ENCODE measurements at regions not wholly inside any gene's neighbourhood (a gene's known extent, or its start where the extent isn't known, plus 50 kb on each side); places are given as distances from the start of the nearest gene placed in this dataset.
A peak's percentile ranks its signal among the peaks of the same experiment; 100 is the strongest.
"Not testable (repeated sequence)": the region's sequence is repeated elsewhere in the genome, so short reads cannot be mapped to it uniquely, and the experiment has no call there.

GRCh38 chr1:118615066-118615465 lies 373.1 kb downstream of the TBX15 start:
- no peak for DNase-seq (ENCODE audit: missing footprints)
- ATAC-seq, result no peak
- intact Hi-C loops (cut with DNase I), result no loop called here

DNA sequence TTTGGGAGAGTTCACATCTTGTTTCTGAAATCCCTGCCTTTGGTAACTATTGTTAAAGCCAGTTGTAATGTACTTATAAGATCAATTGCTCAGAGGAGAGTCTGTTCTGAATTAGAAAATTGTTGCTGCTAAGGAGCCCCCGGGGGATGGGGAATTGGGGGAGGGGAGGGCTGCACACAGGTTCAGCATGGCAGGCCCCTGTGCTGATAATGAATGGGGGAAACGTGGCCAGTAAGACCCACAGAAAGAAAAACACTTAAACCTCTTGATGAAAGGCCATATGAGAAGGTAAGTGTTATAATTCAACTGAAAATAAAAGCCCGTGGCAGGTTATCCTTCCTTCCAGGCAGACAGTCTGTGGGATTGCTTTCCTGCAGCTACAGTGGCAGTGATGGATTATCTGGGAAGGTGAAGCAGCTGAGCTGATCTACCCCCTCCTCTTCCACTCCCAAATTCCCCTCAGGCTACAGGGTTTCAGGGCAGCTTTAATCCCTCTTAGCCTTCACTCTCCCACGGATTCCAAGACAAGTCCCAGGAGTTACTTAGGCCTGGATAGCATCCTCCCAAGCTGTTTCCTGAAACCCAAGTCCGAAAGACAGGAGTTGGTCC lies 398.8 kb downstream of the TBX15 start:
- ATAC-seq, result no peak
- intact Hi-C loops (cut with DNase I), result no loop called here
- no peak for DNase-seq (ENCODE audit: missing footprints)

DNA sequence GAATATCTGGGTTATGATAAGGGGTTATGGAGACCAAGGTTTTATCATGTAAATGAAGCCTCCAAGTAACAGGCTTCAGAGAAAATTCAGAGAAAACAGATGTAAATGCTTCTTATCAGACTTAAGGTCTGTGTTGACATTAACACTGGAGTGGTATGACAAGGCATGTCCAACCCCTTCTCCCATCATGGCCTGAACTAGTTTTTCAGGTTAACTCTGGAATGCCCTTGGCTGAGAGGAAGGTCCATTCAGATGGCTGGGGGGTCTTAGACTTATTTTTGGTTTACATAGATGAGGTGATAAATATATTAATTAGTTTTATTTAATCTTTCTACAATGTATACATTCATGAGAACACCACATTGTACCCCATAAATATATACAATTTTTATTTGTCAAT lies 399.6 kb downstream of the TBX15 start:
- DNase-seq (ENCODE audit: missing footprints), result no peak
- ATAC-seq, result no peak
- intact Hi-C loops (cut with DNase I), result no loop called here

- DNase-seq (ENCODE audit: missing footprints) (no peak), ATAC-seq (no peak)
- intact Hi-C loops (cut with DNase I), result no loop called here
These were observed 393.2 kb upstream of the SPAG17 start for GRCh38 chr1:118578276-118578675.

GRCh38 chr1:118575060-118575459 lies 390.0 kb upstream of the SPAG17 start:
- ATAC-seq (no peak), DNase-seq (ENCODE audit: missing footprints) (no peak)
- intact Hi-C loops (cut with DNase I), result no loop called here

DNA sequence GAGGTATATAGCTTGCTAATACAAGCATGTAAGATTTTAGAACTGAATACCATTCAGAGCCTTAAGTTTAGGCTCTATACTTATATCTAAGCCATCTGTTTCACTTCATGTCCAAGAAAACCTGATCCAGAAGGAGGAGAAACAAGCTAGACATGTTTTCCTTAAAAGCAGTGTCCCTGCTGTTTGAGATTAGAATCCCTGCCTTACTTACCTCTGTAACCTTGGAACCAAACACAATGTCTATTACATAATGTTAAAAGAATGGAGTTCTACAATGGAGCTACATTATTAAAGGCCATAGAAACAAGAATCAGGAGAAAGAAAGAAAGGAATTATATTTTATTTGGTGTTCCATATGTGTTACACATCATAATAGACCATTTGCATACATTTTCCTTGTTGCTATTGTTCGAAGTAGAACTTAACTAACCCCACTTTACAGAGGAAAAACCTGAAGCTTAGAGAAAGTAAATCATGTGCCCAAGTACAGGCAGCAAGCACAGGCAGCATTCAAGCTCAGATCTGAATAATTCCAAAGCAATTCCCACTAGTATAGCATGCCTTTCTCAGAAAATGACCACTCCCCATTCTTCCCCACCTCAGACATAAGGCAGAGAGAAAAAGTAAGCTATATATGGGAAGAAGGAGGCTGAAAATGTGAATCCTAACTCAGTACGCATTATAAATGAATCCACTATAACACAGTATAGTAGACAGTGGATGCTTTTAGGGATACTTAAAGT lies 380.1 kb upstream of the SPAG17 start:
- intact Hi-C loops (cut with DNase I), result loop anchor here (10.0 kb wide), 1 partner anchor 440 kb away; no protein-coding TSS in a partner anchor

GRCh38 chr1:118563981-118564951 lies 379.2 kb upstream of the SPAG17 start:
- DNase-seq (ENCODE audit: missing footprints) (no peak), ATAC-seq (no peak)
- intact Hi-C loops (cut with DNase I), result loop anchor here (10.0 kb wide), 1 partner anchor 441 kb away; no protein-coding TSS in a partner anchor

More for the DNA sequence above, 380.1 kb upstream of the SPAG17 start:
- DNase-seq (ENCODE audit: missing footprints) (no peak), ATAC-seq (no peak)

DNA sequence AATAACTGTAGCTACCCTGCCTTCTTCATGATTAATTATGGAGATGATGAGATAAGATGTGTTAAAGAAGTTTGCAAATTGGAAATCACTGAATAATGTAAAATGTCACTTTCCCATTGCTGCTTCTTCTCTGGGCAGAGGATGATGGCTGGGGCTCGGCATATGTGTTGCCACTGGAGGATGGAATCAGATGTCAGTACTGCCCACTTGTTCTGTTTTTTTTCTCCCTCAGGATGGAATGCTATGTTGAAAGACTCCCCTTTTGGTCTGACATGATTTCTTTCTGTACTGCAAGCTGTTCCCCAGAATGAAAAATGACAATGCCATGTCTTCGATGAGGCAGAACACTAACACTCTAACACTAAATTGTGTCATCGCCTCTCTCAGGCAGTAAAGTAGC lies 373.9 kb upstream of the SPAG17 start:
- intact Hi-C loops (cut with DNase I), result no loop called here
- no peak for ATAC-seq
- no peak for DNase-seq (ENCODE audit: missing footprints)

DNA sequence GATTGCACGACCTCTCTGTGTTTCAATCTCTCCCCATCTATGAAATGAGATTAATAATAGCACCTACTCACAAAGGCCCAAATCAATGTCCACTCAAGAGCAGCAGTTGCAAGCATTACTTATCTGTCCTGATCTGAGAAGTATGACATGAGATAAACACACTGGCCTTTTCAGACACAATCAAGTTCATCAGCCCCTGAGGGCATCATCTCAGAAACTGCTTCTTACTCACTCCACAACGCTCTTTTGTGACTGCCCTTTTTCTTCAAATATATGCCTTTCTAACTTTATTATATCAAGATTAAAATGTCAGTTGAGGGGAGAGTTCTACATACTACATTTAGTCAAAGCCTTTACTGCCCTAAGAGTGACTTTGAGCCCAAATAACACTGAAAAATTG lies 371.9 kb upstream of the SPAG17 start:
- DNase-seq (ENCODE audit: missing footprints) (no peak), ATAC-seq (no peak)
- intact Hi-C loops (cut with DNase I), result no loop called here

- intact Hi-C loops (cut with DNase I), result no loop called here
- ATAC-seq, result no peak
- DNase-seq (ENCODE audit: missing footprints), result no peak
These were observed 370.6 kb upstream of the SPAG17 start for GRCh38 chr1:118555638-118556037.

DNA sequence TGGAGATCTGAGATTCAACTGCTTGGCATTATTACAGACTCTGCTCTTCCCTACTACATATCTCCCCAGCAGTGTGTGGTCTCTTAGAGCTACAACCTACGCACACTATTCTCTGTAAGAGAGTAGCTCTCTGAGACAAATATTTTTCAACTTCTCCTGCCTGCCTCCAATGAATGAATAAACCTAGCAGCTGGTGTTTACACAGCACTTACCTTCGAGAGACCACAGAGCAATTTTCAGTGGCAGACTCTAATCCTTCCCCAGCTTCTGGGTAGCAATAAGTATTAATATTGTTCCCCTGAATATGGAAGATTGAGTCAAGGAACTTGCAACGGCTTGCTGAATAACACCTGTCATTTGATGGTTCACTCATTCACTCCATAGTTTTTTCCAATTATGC lies 350.9 kb upstream of the SPAG17 start:
- no peak for DNase-seq (ENCODE audit: missing footprints)
- intact Hi-C loops (cut with DNase I), result no loop called here
- no peak for ATAC-seq

GRCh38 chr1:118511922-118512321 lies 326.9 kb upstream of the SPAG17 start:
- intact Hi-C loops (cut with DNase I); DNase-seq (ENCODE audit: missing footprints); ATAC-seq: not testable (repeated sequence)

DNA sequence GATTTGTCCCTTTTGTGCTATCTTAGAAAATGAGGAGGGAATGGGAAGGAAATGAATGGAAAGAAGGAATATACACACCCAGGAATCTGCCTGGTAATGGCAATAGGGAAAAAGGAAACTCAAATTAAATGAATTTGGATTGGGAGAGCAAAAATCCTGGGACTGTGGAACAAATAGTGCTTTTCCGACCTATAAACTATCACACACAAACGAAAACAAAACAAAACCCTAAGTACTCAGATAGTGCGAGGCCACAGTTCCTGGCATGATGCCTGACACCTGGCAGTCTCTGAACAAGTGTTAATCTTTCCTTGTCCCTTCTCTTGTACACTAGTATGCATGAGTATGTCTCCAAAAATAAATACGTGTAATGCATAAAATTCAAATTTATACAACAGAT lies 319.8 kb upstream of the SPAG17 start:
- ATAC-seq, result peak; percentile 72
- intact Hi-C loops (cut with DNase I), result no loop called here
- peak; percentile 37 for DNase-seq (ENCODE audit: missing footprints)

GRCh38 chr1:118504221-118504644 lies 319.2 kb upstream of the SPAG17 start:
- ATAC-seq (peak; percentile 75), DNase-seq (ENCODE audit: missing footprints) (no peak)
- intact Hi-C loops (cut with DNase I), result no loop called here

- ATAC-seq (no peak), DNase-seq (ENCODE audit: missing footprints) (no peak)
- intact Hi-C loops (cut with DNase I), result no loop called here
These were observed 318.7 kb upstream of the SPAG17 start for GRCh38 chr1:118503752-118504151.

- ATAC-seq, result no peak
- intact Hi-C loops (cut with DNase I), result no loop called here
- no peak for DNase-seq (ENCODE audit: missing footprints)
These were observed 310.0 kb upstream of the SPAG17 start for GRCh38 chr1:118494998-118495397.

DNA sequence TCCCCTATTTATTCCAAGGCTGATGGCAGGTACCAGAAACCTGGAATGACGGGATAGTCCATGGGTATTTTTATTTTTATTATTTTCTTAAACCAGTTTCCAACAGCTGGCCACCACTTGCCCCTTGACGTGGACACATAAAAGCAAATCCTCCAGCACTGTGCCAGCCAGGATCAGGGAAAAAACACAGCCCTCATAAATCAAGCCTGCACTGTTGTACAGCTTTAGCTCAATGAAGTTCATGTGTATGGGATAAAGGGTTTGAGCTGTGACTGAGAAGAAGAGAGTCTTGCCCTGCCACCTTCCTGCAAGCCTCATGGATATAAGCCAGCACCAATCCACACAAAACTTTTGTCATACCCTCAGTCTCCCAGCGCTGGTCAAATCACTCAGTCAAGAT lies 303.8 kb upstream of the SPAG17 start:
- DNase-seq (ENCODE audit: missing footprints) (no peak), ATAC-seq (no peak)
- intact Hi-C loops (cut with DNase I), result no loop called here

GRCh38 chr1:118487932-118488331 lies 302.9 kb upstream of the SPAG17 start:
- DNase-seq (ENCODE audit: missing footprints) (no peak), ATAC-seq (no peak)
- intact Hi-C loops (cut with DNase I), result no loop called here

DNA sequence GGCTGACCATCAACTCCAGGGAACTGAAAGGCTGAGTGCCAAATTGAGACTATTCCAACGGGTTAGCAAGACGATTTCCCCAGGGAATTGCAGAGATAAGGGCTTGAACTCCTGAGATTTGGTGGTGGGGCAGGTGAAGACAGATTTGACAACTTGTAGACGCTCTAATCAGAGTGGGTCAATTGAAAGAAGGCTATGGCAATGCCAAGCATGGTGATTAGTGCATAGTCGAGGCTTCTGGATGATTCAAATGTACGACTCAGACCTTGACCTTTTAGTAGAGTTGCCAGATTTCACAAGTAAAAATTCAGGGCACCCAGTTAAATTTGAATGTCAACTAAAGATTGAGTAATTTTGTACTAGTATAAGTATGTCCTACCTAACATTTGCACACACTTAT lies 302.1 kb upstream of the SPAG17 start:
- intact Hi-C loops (cut with DNase I), result no loop called here
- no peak for ATAC-seq
- no peak for DNase-seq (ENCODE audit: missing footprints)
